NCI-H774 (cell line): ENCODE measurements at regions not wholly inside any gene's neighbourhood (a gene's known extent, or its start where the extent isn't known, plus 50 kb on each side); places are given as distances from the start of the nearest gene placed in this dataset.

Experiments used
- DNase-seq: peaks from one replicate; lab custom pipeline; 2025; lab: John Stamatoyannopoulos, UW

DNA sequence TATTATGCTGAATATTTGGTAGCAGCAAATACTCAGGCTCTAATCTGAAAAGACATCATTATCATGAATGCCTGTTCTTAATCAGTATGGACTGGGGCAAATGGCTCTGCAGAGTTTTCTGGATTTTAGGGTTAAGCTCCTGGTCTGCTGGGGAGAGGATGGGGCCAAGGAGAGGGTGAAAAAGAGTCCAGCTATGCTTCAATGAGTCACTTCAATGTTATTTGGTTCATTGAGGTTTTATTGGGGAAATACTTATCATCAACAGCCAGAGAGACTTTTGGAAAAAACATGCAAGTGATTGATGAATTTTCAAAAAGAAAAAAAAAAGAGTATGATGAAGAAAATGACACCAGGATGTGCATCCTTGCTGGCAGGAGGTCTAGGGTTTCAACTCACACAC, 278.3 kb downstream of the UQCRFS1 start:
- no peak for DNase-seq

DNA sequence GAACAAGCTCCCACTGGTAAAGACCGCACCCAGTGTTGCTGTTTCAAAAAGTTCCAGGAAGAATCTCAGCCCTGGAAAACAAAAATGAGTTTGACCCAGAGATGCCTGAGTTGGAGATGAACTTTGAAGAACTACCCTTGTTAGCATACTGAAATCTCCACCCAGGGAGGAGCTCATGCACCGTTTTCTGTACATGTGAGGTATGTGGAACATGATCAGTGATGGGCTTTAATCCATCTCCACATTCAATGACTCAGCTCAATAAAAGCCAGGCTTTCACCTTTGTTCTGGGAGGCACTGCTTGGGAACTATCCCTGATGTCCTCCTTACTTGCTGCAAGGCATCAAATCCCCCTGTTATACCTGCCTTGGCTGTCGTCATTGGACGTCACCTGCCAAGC, 279.9 kb downstream of the UQCRFS1 start:
- DNase-seq = no peak

DNA sequence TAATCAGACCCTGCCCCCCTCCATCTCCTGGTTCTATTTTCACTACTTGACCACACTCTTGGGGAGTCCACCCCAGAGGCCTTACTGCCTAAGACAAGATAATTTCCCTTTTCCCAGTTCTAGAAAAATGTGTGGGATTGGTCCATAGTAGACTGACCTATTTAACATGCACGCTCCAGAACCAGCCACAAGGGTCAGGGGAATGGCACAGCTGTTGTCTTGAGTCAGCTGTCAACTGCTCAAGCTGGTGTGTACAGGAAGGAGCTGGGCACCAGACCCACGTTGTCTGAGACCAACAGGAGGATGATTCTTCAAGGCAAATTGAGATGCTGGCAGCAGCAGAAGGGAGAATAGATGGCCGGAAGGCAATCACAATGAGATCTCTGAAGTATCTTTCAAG, 280.5 kb downstream of the UQCRFS1 start:
- DNase-seq = no peak

DNA sequence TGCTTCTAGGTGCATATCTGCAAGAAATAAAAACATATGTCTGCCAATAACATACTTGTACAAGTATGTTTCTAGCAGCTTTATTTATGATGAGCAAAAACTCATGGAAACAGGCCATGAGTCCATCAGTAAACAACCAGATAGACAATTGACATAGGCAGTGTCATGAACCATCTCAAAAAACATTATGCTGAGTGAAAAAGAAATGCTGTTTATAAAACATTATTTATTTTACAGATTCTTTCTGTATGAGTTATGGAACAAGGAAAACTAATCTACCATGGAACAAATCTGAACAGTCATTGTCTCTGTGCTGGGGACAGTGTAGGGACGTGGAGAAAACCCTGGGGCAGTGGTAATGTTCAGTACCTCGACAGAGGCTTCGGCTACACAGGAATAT, 283.9 kb downstream of the UQCRFS1 start:
- DNase-seq = no peak

DNA sequence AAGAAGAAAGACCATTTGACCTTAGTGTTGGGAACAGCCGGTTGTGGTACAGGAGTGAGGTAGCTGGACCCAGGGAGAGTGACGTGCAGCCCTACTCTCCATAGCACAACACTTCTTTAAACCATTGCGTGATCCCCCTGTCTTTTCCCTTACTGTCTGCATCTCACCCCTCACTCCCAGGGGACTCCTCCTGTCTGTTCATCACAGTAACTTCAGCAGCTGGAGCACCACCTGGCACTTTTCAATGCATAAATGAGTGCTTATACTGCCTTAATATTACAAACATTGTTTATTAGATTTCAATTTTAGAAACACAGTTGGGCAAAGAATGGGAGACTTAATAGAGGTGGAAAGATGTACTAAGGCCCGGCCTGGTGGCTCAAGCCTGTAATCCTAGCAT, 285.5 kb downstream of the UQCRFS1 start:
- no peak for DNase-seq

DNA sequence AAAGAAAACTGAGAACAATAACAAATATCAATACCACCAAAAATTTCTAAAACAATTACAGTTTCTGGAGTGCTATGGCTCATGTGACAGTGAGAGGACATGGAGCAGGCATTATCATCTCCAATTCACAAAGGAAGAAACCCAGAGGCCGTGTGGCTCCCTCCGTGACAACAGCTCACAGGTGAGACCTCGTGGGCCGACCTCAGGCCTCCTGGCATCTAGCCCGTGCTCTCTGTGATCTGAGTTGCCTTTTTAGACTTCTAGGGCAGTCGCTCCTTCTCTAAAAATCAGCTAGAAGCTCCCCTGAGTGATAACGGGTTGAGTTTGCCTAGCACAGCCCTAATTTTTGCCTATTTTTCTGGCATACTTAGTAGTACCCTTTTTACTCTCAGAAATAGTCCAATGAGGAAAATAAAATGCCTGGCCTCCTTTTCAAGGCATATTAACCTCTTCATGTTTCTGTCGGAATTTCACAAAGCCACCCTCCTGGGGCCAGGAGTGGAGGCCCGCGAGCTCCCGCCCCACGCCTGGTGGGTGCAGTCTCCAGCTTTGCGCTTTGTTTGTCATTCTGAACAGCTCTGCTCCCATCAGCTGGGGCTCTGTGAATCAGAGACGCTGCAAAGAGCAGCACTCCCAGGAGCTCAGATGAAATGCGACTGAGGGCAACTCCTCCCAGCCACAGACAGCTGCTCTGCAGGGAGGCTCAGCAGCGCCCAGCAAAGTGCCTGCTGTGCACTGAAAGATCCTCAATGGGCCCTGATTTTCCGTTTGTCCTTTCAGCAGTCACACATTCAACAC, 292.5 kb downstream of the UQCRFS1 start:
- no peak for DNase-seq

DNA sequence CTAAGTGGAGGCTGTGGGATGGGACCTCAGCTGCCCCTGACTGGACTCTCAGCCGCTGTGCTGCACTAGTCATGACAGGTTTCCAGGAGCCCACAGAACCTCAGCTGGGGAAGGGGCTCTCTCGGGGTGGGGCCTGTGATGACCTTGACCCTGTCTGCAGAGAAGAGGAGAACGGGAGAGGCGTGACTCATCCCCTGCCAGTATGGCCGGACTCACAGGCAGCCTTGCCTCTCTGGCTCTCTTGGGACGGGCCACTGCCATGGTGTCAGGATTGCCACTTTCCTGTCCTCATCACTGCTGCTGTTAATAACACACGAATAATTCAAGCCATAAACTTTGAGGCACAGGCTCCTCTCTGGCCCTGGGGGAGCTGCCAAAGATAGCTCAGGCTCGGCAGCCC, 295.3 kb downstream of the UQCRFS1 start:
- no peak for DNase-seq

DNA sequence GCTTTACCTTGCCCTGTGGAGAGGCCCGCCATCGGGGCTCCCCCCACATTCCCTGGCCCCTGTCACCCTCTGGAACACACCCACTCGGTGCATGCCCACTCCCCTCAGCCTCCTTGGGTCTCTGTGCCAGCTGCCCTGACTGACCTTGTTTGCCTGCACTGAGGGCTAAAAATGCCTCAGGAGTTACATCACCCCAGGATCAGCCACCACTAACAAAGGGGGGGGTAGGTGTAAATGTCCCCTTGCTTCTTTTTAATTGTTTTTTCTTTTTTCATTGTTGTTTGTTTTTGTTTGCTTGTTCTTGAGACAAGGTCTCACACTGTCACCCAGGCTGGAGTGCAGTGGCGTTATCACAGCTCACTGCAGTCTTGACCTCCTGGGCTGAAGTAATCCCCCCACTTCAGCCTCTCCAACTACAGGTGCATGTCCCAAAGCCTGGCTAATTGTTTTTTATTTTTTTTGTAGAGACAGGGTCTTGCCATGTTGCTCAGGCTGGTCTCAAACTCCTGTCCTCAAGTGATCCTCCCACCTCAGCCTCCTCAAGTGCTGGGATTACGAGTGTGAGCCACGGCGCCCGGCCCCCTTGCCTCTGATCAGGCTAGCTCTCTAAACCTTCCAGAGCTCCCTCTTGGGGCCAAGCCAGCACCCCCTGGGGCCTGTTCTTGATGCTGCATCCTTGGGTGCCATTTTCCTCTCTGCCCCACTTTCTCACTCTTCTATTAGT, 297.1 kb downstream of the UQCRFS1 start:
- no peak for DNase-seq

DNA sequence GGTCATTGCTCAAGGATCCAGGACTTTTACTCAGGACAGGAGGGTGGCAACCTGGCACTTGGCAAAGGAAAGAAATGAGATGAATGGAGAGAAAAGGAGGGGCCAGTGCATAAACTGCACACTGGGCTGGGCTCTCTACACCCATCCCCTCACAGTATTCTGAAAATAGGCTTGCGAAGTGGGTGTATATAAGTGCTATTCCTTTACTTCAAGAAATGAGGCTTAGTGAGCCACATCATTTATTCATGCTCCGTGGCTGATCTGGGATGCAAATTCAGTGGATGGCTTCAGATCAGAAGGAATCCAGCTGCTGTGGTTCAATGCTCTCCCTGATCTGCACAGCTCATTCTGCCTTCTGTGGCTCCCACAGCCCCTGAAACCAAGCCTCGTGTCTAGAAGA, 297.7 kb downstream of the UQCRFS1 start:
- DNase-seq = no peak

DNA sequence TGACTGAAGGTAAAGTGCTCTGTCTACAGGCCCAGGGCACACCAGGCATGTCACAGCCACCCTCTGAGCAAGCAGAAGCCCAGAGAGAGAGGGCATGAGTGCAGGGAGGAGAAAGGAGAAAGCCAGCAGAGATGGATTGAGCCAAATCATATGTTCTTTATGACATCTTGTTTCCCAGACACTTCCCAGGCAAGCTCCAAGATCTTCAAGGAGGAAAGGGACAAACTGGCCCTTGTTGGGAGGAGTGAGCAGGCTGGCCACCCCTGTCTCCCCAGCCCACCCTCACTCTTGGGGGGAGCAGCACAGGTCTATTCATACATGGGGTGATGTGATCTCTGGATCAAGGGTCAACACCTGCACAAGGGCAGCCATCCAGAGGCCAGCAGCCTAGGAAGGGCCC, 298.8 kb downstream of the UQCRFS1 start:
- no peak for DNase-seq

DNA sequence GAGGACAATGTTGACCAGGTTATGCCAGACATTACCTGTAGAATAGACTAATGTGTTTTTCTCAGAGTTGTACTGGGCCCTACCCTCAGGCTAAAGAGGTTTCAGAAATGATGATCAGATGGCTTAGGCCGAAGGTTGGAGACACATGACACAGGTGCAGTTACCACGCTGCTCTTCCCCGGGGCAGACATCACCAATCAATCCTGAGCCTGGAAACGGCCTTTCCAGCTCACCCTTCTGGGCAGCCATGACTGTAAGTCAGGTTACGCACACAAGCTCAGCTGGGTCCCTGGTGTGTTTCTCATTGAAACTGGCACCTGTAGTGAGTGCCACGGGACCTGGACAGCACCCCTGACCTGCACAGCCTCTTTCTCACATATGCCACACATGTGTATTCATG, 299.3 kb downstream of the UQCRFS1 start:
- DNase-seq = no peak

DNA sequence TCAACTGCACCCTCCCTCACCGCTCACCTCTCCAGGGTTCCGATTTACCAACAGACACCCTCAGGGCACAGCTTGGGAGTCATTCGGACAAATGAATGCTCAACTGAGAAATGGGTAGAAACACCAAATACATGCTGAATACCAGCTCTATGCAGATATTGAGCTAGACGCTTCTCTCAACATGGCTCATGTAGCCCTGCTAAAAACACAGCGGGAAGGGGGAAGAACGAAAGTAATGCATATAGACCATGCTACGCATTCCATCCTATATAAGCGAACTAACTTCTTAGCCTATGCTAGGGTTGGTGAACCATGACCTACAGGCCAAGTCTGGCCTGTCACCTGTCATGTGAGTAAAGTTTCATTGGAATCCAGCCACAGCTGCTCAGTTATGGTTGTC, 304.0 kb downstream of the UQCRFS1 start:
- DNase-seq = no peak

DNA sequence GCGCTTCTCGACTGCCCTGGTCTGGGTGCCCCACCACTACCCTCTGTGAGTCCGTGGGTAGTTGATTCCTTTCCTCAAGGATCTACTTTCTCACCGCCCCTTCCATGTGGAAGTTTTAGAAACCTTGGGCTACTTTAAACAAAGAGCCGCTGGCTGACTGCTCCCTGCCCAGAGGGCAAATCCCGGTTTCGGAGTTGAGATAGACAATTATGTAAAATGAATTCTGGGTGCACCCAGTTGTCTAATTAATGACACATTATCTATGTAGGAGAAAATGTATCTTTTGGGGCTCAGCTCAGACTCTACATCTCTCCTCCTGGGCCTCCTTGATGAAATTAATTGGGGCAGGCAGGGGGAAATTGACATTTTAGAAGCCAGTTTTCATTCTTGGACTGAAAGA, 305.4 kb downstream of the UQCRFS1 start:
- DNase-seq = no peak

DNA sequence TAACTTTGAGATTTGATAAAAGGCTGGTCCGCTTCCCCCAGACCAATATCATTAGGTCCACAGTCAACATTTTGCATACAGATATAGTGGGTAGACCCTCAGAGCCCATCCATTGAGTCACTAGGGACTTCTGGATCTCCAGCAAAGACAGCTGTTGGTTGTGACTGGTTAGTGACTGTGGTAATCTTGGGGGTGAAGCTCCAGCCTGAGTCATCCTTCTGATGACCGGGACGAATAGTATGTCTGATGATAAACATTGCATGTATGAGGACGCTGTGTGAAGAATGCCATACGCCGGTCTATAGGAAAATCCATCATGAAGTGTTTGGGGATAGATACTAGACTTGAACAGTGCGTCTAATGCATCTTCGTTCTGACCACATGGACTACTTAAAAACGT, 307.0 kb downstream of the UQCRFS1 start:
- DNase-seq = no peak

DNA sequence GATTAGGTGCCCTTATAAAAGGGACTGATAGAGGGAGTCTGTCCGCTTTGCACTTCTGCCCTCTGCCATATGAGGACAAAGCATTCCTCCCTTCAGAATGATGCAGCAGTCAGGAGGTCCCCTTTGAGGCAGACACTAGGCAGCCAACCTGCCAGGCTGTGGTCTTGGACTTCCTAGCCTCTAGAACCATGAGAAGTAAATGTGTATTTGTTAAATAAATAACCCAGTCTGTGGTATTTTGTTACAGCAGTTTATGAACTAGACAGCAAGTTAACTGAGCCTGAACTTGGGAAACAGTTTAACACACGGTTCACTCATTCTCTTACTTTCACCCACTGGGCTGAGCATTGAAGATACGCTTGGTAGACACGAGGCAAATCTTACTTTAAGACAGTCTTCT, 313.2 kb downstream of the UQCRFS1 start:
- no peak for DNase-seq

DNA sequence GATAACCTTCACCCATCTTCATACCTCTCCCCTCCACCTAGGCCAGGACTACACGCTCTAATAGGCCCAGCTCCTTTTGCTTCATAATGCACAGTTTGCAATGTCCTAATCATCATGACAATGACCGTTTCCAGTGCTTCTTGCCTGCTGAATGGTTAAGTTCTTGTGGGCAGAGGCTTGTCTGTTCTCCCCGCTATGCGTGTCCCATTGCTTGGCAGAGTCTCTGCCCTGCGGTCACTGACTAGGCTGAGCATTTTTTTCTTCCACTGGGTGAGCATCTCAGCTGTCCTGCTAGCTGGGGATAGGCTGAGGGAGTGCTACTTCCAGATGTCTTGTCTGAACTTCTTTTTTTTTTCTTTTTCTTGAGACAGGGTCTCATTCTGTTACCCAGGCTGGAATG, 314.7 kb downstream of the UQCRFS1 start:
- no peak for DNase-seq

DNA sequence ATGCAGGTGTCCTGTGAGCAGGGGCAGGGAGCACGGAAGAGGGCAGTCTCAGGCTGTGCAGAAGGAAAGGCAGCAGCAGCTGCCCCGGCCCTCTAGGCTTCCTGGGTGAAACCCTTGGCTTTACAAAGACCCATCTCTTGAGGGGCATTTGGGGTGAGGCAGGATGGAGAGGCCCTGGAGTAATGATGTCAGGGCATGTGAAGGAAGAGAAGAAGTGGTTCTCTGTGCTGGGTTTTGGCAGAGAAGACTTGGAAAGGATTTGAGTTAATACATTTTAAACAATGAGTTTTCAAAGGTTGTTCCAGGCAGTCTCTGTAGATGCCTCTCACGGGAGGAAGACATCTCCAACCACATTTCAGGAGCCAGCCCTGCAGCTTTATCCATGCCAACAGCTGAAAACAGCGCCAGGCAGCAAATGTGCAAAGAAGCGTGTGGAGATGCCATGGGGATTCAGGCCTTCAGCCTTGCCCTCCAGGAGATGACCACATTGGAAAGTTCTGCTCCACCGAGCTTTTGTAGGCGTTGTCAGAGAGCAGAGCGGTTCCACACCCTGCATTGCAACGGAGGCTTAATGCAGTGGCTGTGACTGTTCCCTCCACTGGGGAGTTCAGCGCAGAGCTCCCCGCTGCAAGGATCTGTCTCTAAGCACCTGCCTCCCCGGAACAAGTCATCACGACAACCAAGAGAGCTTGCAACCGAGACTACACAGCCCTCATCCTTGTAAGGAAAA, 322.8 kb downstream of the UQCRFS1 start:
- no peak for DNase-seq

DNA sequence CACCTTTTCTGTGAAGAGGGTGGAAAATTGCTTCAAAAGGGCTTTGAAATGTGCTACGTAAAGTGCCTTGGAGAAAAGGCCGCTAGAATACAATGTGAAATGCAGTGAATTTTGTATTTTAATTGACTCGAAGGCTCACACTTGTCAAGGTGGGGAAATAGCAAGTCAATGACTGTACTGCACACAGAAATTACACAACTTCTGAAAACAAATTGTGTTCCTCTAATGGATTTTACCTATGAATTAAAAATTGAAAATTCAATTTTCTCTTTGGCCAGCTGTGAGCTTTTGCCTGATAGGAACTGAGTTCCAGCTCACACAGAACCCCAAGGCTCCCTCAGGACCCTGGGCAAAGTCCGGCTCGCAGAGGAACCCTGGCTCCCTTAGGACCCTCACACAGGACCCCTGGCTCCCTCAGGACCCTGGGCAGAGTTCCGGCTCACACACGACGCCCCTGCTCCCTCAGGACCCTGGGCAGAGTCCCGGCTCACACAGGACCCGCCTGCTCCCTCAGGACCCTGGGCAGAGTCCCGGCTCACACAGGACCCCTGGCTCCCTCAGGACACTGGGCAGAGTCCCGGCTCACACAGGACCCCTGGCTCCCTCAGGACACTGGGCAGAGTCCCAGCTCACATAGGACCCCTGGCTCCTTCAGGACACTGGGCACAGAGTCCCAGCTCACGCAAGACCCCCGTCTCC, 324.9 kb downstream of the UQCRFS1 start:
- no peak for DNase-seq

DNA sequence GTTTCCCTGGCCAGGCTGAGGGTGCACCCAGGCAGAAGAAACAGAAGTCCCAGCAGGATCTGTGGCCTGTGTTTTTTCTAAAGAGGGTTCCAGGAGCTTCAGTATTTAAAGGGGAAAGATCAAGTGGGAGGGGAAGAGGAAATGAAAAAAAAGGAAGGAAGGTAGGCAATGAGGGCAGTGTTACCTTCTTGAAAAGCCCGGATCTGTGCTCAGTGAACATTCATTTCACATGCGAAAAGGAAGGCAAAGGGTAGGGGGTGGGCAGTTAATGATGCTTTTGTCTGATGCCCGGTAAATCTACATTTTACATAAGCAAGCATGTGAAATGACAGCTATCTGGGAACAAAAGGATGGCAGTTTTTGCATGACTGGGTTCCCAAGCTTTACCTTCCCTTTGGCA, 326.2 kb downstream of the UQCRFS1 start:
- DNase-seq = no peak

DNA sequence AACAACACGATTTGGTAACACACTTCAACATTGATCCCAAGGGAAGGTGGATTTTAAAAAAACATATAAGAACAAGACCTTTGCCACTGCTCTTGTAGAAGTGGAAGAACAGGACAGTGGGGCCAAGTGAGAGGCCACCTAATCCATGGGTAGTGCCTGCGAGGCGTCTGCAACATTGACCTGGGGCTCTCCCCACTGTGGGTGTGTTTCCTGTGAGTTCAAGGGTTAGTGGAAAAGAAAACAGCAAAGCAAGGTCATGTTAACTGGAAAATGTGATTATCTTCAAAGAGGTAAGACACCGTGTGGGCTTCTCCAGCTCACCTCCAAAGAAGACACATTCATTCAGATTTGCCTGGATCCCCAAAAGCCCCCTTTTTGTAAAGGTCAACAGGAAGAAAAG, 327.0 kb downstream of the UQCRFS1 start:
- DNase-seq = no peak

DNA sequence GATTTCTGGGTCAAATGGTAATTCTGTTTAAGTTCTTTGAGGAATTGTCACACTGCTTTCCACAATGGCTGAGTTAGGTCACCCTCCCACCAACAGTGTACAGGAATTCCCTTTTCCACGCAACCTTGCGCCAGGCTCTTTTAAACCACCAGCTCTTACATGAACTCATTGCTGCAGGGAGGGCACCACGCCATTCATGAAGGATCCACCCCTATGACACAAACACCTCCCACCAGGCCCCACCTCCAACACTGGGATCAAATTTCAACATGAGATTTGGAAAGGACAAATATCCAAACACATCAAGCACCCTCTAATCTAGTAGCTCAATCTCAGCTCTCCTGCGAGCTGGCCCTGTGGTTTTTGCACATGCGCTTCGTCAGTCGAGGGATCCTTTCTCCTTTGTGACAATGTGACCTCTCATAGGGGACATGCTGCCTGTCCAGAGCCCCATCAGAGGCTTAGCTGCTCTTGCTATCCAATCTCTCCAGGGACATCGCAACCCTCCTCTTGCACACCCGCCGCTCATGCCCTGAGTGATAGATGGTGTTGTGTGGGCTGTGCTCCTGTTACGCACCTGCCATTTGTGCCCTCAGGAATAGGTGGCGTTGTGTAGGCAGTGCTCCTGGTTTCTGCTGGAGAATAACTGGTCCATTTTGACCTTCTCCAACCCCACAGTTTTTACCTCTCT, 328.0 kb downstream of the UQCRFS1 start:
- DNase-seq = no peak

DNA sequence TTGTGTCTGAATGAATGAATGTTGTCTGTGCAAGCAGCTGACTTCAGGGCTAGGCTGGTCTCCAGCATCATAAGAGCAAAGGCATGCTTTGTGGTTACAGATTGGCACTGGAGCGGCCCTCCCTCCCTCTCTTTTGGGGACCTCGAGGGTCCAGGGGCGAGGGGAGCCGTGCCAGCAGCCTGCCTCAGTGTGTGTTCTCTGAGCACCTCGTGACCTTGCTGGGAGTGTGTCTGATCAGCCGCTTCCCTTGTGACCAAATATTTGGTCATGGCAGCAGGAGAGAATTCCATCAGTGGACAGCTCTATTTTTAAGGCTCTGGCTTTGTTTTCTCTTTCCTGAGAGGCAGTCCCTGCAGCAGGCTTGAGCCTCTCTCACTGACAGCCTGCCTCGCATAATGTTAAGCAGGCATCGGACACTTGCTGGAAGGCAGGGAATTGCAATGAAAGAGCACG, 329.7 kb downstream of the UQCRFS1 start:
- no peak for DNase-seq
